Keratinocyte (primary cell): ENCODE measurements at regions not wholly inside any gene's neighbourhood (a gene's known extent, or its start where the extent isn't known, plus 50 kb on each side); places are given as distances from the start of the nearest gene placed in this dataset.

ENCODE experiments used
- DNase-seq: peaks from one replicate; pipeline ENCODE4 v3.0.0-alpha.2; 2011; ENCODE audit warnings: low read depth, missing footprints, low spot score
- FAIRE-seq: peaks from 2 replicates; lab custom pipeline; 2011; peaks lifted over from hg19 to GRCh38; lab: Jason Lieb, UNC
- H2AFZ ChIP-seq: 2 replicates; pipeline ENCODE4 v1.6.0; 2012; ENCODE audit warnings: low read length, control low read depth, inconsistent platforms; ENCODE audit not compliant: control insufficient read depth
- H3K27ac ChIP-seq: 2 replicates; pipeline ENCODE4 v1.5.1; 2011; ENCODE audit warnings: low read length; ENCODE audit not compliant: control insufficient read depth, insufficient read depth
- H3K27me3 ChIP-seq: 3 replicates; pipeline ENCODE4 v1.6.0; 2011; ENCODE audit warnings: low read length; ENCODE audit not compliant: control insufficient read depth, insufficient read depth; ENCODE audit errors: extremely low read depth
- H3K36me3 ChIP-seq, 2 experiments: 2 replicates in 1 of 2; 3 replicates in 1 of 2; pipeline ENCODE4 v1.5.1; 2011; ENCODE audit warnings: low read length in 2 of 2, mild to moderate bottlenecking in 1 of 2; ENCODE audit not compliant: control insufficient read depth in 2 of 2, insufficient read depth in 2 of 2; ENCODE audit errors: extremely low read depth in 1 of 2
- H3K4me1 ChIP-seq: 3 replicates; pipeline ENCODE4 v1.5.1; 2011; ENCODE audit warnings: low read length; ENCODE audit not compliant: control insufficient read depth, insufficient read depth; ENCODE audit errors: extremely low read depth
- H3K4me2 ChIP-seq: 3 replicates; pipeline ENCODE4 v1.6.0; 2011; ENCODE audit warnings: low read depth, low read length; ENCODE audit not compliant: control insufficient read depth, insufficient read depth; ENCODE audit errors: extremely low read depth
- H3K4me3 ChIP-seq, 3 experiments: fragments of 200-600 bp in 1 of 3; sonication (generic) in 1 of 3; 2 replicates in 2 of 3; 3 replicates in 1 of 3; pipeline ENCODE4 v1.5.1; 2011 to 2016; ENCODE audit warnings: low read length in 3 of 3, mild to moderate bottlenecking in 3 of 3, control low read depth in 2 of 3, inconsistent platforms in 1 of 3, low read depth in 1 of 3, mixed read lengths in 1 of 3, mixed run types in 1 of 3, moderate library complexity in 1 of 3; ENCODE audit not compliant: control insufficient read depth in 2 of 3, insufficient read depth in 2 of 3; ENCODE audit errors: extremely low read depth in 1 of 3
- H3K79me2 ChIP-seq: 2 replicates; pipeline ENCODE4 v1.6.0; 2012; ENCODE audit warnings: low read length; ENCODE audit not compliant: control insufficient read depth, insufficient read depth
- H3K9ac ChIP-seq: 3 replicates; pipeline ENCODE4 v1.6.0; 2011; ENCODE audit warnings: low read length; ENCODE audit not compliant: control insufficient read depth, insufficient read depth; ENCODE audit errors: extremely low read depth
- H3K9me1 ChIP-seq: 3 replicates; pipeline ENCODE4 v1.6.0; 2011; ENCODE audit warnings: low read length; ENCODE audit not compliant: control insufficient read depth, insufficient read depth; ENCODE audit errors: extremely low read depth
- H3K9me3 ChIP-seq: 2 replicates; pipeline ENCODE4 v1.5.1; 2012; ENCODE audit warnings: low read depth, low read length; ENCODE audit not compliant: control insufficient read depth
- H4K20me1 ChIP-seq: 3 replicates; pipeline ENCODE4 v1.6.0; 2011; ENCODE audit warnings: low read length; ENCODE audit not compliant: control insufficient read depth, insufficient read depth; ENCODE audit errors: extremely low read depth
- CTCF ChIP-seq, 3 experiments: IDR thresholded peaks in 1 of 3; conservative IDR thresholded peaks in 1 of 3; optimal IDR thresholded peaks in 1 of 3; 2 replicates in 2 of 3; 3 replicates in 1 of 3; pipeline versions ENCODE3 to v1.5.1; 2011; ENCODE audit warnings: low read length in 3 of 3, mild to moderate bottlenecking in 3 of 3, moderate library complexity in 2 of 3, control low read depth in 1 of 3, inconsistent platforms in 1 of 3; ENCODE audit not compliant: insufficient read depth in 2 of 3; ENCODE audit errors: extremely low read depth in 1 of 3
- EZH2 ChIP-seq: IDR thresholded peaks from one replicate; pipeline ENCODE4 v1.6.1; 2012; ENCODE audit warnings: inconsistent platforms, mild to moderate bottlenecking, low read length, moderate library complexity
- dilution Hi-C: fragments of 300-500 bp; cut with MboI; formaldehyde crosslinking; loops from one replicate; pipeline ENCODE4 v1.7.0; 2020; ENCODE audit warnings: low sequenced_read_pairs; ENCODE audit not compliant: extremely low pct_ligation_motif_present

GRCh38 chr11:110901441-110901840 is 189.2 kb upstream of the ARHGAP20 start:
- no peaks in the 10 kb centered on the region for H3K9me3 ChIP-seq
- dilution Hi-C loops: no loop called here
- FAIRE-seq (no peak), DNase-seq (no peak)
- no peak overlapping the region for H3K27ac ChIP-seq
- no peaks in the 10 kb centered on the region for H3K79me2 ChIP-seq
- H2AFZ ChIP-seq: no peak overlapping the region
- TF ChIP-seq EZH2 (no peak), CTCF (optimal IDR thresholded peaks at IDR 0.05 in 1 of 3, IDR thresholded peaks at IDR 0.05 in 1 of 3, conservative IDR thresholded peaks at IDR 0.05 in 1 of 3; ENCODE audit: extremely low read depth in 1 of 3, insufficient read depth in 2 of 3, low read length in 3 of 3) (no peak)
- no peaks in the 10 kb centered on the region for H3K27me3 ChIP-seq
- H3K9ac ChIP-seq: no peak overlapping the region
- H4K20me1 ChIP-seq: no peaks in the 10 kb centered on the region
- H3K9me1 ChIP-seq: no peaks in the 10 kb centered on the region
- no peaks in the 10 kb centered on the region for H3K36me3 ChIP-seq
- H3K4me1 ChIP-seq: no peaks in the 10 kb centered on the region
- no peak overlapping the region for H3K4me3 ChIP-seq
- no peak overlapping the region for H3K4me2 ChIP-seq

GRCh38 chr11:110900426-110900825 is 188.2 kb upstream of the ARHGAP20 start:
- H3K36me3 ChIP-seq: no peaks in the 10 kb centered on the region
- H3K4me2 ChIP-seq: no peak overlapping the region
- no peak overlapping the region for H2AFZ ChIP-seq
- H3K79me2 ChIP-seq: no peaks in the 10 kb centered on the region
- no peaks in the 10 kb centered on the region for H4K20me1 ChIP-seq
- H3K27ac ChIP-seq: no peak overlapping the region
- no peaks in the 10 kb centered on the region for H3K9me1 ChIP-seq
- FAIRE-seq (no peak), DNase-seq (no peak)
- H3K9me3 ChIP-seq: no peaks in the 10 kb centered on the region
- dilution Hi-C loops: no loop called here
- no peaks in the 10 kb centered on the region for H3K27me3 ChIP-seq
- TF ChIP-seq CTCF (optimal IDR thresholded peaks at IDR 0.05 in 1 of 3, IDR thresholded peaks at IDR 0.05 in 1 of 3, conservative IDR thresholded peaks at IDR 0.05 in 1 of 3; ENCODE audit: extremely low read depth in 1 of 3, insufficient read depth in 2 of 3, low read length in 3 of 3): no peak
- no peak for TF ChIP-seq EZH2
- no peaks in the 10 kb centered on the region for H3K4me1 ChIP-seq
- no peak overlapping the region for H3K4me3 ChIP-seq
- no peak overlapping the region for H3K9ac ChIP-seq
